ENCODE measurements at regions not wholly inside any gene's neighbourhood (a gene's known extent, or its start where the extent isn't known, plus 50 kb on each side); places are given as distances from the start of the nearest gene placed in this dataset.

GRCh38 chr6:71608646-71609045 lies 277.7 kb upstream of the RIMS1 start:
- no peak for TF ChIP-seq POLR2A (IDR thresholded peaks at IDR 0.05)
- TF ChIP-seq CTCF (IDR thresholded peaks at IDR 0.05) = no peak
- no peaks in the 10 kb centered on the region for H3K27me3 ChIP-seq
- no peaks in the 10 kb centered on the region for H3K9me3 ChIP-seq
- no peaks in the 10 kb centered on the region for H3K36me3 ChIP-seq (ENCODE audit: low read depth, missing control alignments)
- no peak overlapping the region for H3K27ac ChIP-seq
- no peak for DNase-seq
- intact Hi-C loops (cut with DNase I; ENCODE audit: low total_unique reads) = no loop called here
- no peaks in the 10 kb centered on the region for H3K4me1 ChIP-seq
- WGBS, 2 donors = 95 to 98% methylated on average over 1 of the region's 1 CpG
- no peak overlapping the region for H3K4me3 ChIP-seq

- H3K4me3 ChIP-seq = no peak overlapping the region
- TF ChIP-seq CTCF (IDR thresholded peaks at IDR 0.05) = no peak
- TF ChIP-seq POLR2A (IDR thresholded peaks at IDR 0.05) = no peak
- H3K36me3 ChIP-seq (ENCODE audit: low read depth, missing control alignments) = no peaks in the 10 kb centered on the region
- H3K27ac ChIP-seq = no peak overlapping the region
- H3K27me3 ChIP-seq = no peaks in the 10 kb centered on the region
- H3K4me1 ChIP-seq = no peaks in the 10 kb centered on the region
- WGBS, 2 donors = 65 to 83% methylated on average over 4 of the region's 4 CpGs
- intact Hi-C loops (cut with DNase I; ENCODE audit: low total_unique reads) = no loop called here
- no peaks in the 10 kb centered on the region for H3K9me3 ChIP-seq
- no peak for DNase-seq
Observed at GRCh38 chr6:71619836-71620235, 266.5 kb upstream of the RIMS1 start.

DNA sequence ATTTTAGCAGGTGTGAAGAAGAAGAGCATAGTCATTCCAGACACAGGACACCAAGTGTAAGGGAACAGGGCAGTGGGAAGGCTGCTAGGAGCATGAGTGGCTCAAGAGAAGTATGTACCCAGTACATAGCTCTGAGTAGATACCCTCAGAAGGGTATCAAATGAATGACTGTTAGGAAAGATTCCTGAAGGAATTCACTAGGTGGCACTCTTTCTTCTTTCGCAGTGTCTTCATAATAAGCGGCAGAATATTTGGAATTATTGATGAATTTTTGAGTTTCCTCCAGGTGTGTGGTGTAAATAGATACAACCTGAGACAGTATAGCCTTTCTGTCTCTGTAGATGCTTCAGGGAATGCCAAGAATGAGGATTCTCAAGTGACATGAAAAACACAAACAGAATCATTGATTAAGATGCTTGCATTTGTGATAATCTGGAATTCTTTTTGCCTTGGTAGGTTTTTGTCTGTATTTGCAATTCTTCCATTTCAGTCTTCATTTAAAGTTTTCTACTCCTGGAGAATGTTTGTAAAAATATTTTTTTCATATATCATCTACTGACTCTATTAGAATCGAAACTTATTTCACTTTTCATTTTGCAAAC lies 264.3 kb upstream of the RIMS1 start:
- intact Hi-C loops (cut with DNase I; ENCODE audit: low total_unique reads) = no loop called here
- DNase-seq = no peak
- Histone ChIP-seq H3K27ac (no peak overlapping the region), H3K4me1 (no peaks in the 10 kb centered on the region), H3K9me3 (no peaks in the 10 kb centered on the region), H3K4me3 (no peak overlapping the region), H3K36me3 (ENCODE audit: low read depth, missing control alignments) (no peaks in the 10 kb centered on the region), H3K27me3 (no peaks in the 10 kb centered on the region)
- no peak for TF ChIP-seq CTCF (IDR thresholded peaks at IDR 0.05)
- TF ChIP-seq POLR2A (IDR thresholded peaks at IDR 0.05) = no peak
- 57 to 60% methylated on average over 3 of the region's 3 CpGs for WGBS, 2 donors

DNA sequence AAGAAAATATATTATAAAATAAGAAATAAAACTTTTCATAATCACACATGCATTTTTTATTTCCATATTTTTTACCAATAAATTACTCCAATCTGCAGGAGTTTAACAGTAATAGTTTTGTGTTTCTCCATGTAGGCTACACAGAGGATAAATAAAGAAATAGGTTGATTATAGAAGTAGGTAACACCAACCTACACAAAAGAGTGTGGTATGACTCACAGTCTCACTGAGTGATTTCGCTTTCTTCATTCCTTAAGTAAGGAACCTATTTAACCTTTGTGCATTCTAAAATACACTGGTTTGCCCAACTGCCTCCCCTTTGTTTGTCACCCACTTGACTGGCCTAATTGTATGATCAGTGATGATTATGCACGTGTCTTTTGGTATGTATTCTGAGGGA lies 244.2 kb upstream of the RIMS1 start:
- intact Hi-C loops (cut with DNase I; ENCODE audit: low total_unique reads) = no loop called here
- Histone ChIP-seq H3K27me3 (no peaks in the 10 kb centered on the region), H3K9me3 (no peaks in the 10 kb centered on the region), H3K4me1 (no peaks in the 10 kb centered on the region), H3K4me3 (no peak overlapping the region), H3K27ac (no peak overlapping the region), H3K36me3 (ENCODE audit: low read depth, missing control alignments) (no peaks in the 10 kb centered on the region)
- WGBS, 2 donors = 74 to 75% methylated on average over 2 of the region's 2 CpGs
- DNase-seq = no peak
- TF ChIP-seq POLR2A (IDR thresholded peaks at IDR 0.05) (no peak), CTCF (IDR thresholded peaks at IDR 0.05) (no peak)

- TF ChIP-seq CTCF (IDR thresholded peaks at IDR 0.05) = no peak
- no peak for TF ChIP-seq POLR2A (IDR thresholded peaks at IDR 0.05)
- no peaks in the 10 kb centered on the region for H3K9me3 ChIP-seq
- no peak for DNase-seq
- no peak overlapping the region for H3K27ac ChIP-seq
- no peak overlapping the region for H3K4me3 ChIP-seq
- H3K27me3 ChIP-seq = no peaks in the 10 kb centered on the region
- WGBS, 2 donors = 96% methylated on average over 4 of the region's 4 CpGs
- no peaks in the 10 kb centered on the region for H3K36me3 ChIP-seq (ENCODE audit: low read depth, missing control alignments)
- intact Hi-C loops (cut with DNase I; ENCODE audit: low total_unique reads) = no loop called here
- H3K4me1 ChIP-seq = no peaks in the 10 kb centered on the region
Observed at GRCh38 chr6:71642793-71643192, 243.6 kb upstream of the RIMS1 start.

All from testis (tissue), 2 donors.